Panc1 (cell line): ENCODE measurements at regions not wholly inside any gene's neighbourhood (a gene's known extent, or its start where the extent isn't known, plus 50 kb on each side); places are given as distances from the start of the nearest gene placed in this dataset.

ENCODE experiments used
- CTCF ChIP-seq: fragments of 450-650 bp; IDR thresholded peaks from 2 replicates; pipeline ENCODE4 v1.5.1; 2017; ENCODE audit warnings: mild to moderate bottlenecking
- POLR2AphosphoS5 ChIP-seq: IDR thresholded peaks from 2 replicates; pipeline ENCODE4 v1.6.1; 2012; ENCODE audit warnings: mild to moderate bottlenecking, low read depth, low read length, moderate library complexity
- SIN3A ChIP-seq: IDR thresholded peaks from 2 replicates; pipeline ENCODE4 v1.6.1; 2012; ENCODE audit warnings: low read depth, mild to moderate bottlenecking, low read length, moderate library complexity, borderline replicate concordance; ENCODE audit not compliant: insufficient read depth
- TCF7L2 ChIP-seq: IDR thresholded peaks from 2 replicates; pipeline ENCODE4 v1.6.1; 2011; ENCODE audit warnings: mild to moderate bottlenecking, low read depth, low read length, inconsistent platforms

DNA sequence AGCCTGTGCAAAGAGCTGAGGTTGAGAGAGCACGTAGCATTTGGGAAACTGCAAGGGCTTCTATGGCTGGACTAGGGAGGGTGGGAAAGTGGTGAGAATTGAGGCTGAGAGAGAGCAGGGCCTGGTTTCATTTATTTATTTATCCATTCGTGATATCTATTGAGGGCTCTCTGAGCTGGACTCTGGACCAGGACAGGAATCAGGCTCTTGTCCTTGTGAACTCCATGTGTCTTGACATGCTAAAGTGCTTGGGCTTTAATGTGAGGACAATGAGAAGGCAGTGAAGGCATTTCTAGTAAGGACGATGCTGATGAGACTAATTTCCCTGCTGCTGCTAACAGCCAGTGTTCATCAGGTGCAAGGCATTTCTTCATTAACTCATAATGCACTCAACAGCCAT is 95.9 kb upstream of the KLF4 start:
- TF ChIP-seq POLR2AphosphoS5 (no peak), CTCF (no peak), SIN3A (no peak), TCF7L2 (no peak)
